Epithelial cell of proximal tubule (primary cell): ENCODE measurements at regions not wholly inside any gene's neighbourhood (a gene's known extent, or its start where the extent isn't known, plus 50 kb on each side); places are given as distances from the start of the nearest gene placed in this dataset.

Source experiments
- DNase-seq: peaks from one replicate; pipeline ENCODE4 v3.0.0-alpha.2; 2011; ENCODE audit warnings: low read depth
- H3K4me3 ChIP-seq: 2 replicates; pipeline ENCODE4 v1.5.1; 2011; ENCODE audit warnings: low read depth, mild to moderate bottlenecking, low read length
- TF ChIP-seq, protein P1 (sequence below): conservative IDR thresholded peaks from 2 replicates; pipeline ENCODE4 v1.5.1; 2012; ENCODE audit warnings: low read depth, mild to moderate bottlenecking, low read length

DNA sequence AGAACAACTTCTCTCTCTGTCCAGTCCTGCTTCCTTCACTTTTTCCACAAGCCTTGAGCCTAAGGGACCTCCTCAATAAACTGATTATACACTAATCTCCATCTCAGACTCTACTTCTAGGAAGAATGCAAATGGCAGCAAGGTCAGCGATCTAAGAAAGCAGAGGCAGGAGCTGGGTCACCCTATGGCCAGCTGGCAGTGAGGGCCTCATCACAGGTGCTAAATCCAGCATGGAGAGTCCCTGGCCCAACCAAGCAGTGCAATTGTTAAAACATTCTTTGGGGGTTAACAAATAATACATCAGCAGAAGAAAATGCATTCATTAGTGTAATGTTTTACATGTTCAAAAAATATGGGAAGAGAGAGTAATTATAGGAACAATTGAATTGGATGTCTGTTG lies 416.0 kb downstream of the SIPA1L2 start:
- no peak overlapping the region for H3K4me3 ChIP-seq
- no peak for DNase-seq
- TF ChIP-seq, protein P1, sequence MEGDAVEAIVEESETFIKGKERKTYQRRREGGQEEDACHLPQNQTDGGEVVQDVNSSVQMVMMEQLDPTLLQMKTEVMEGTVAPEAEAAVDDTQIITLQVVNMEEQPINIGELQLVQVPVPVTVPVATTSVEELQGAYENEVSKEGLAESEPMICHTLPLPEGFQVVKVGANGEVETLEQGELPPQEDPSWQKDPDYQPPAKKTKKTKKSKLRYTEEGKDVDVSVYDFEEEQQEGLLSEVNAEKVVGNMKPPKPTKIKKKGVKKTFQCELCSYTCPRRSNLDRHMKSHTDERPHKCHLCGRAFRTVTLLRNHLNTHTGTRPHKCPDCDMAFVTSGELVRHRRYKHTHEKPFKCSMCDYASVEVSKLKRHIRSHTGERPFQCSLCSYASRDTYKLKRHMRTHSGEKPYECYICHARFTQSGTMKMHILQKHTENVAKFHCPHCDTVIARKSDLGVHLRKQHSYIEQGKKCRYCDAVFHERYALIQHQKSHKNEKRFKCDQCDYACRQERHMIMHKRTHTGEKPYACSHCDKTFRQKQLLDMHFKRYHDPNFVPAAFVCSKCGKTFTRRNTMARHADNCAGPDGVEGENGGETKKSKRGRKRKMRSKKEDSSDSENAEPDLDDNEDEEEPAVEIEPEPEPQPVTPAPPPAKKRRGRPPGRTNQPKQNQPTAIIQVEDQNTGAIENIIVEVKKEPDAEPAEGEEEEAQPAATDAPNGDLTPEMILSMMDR: no peak

DNA sequence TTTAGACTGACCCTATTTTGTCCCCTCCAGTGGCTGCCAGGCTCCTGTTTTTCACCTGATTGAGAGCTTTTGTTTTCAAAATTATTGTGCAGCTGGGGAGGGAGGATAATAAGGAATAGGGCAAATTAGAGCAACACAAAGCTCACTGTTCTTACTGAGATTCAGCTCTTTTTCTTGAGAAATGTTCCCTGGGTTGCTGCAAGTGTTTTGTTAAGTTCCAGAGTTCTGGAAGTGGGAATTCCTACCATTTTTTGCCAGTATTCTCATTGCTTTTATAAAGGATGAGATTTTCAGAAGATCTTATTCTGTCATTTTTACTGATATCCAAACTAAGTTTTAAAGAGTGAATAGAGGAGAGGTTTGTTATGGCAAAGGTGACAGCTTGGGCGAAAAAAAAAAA lies 417.7 kb downstream of the SIPA1L2 start:
- DNase-seq: no peak
- H3K4me3 ChIP-seq: no peak overlapping the region
- TF ChIP-seq, protein P1: no peak

DNA sequence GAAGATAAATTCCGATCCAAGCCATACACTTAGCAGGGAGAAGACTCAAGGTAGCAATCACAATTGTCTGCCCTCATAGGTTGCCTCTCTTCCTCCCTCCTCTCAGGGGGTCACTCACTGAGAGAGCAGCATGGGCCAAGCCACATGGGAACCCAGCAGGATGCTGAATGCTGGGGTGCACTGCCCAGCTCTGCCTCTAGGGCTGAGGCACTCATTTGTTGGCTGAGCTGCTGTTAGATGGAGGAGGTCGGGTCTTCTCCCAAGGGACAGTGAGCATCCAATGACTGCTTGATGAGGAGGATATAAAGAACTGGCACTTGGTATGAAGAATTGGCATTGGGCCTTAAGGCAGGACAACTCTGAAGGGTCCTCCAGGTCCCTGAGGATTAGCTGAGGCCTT lies 418.8 kb downstream of the SIPA1L2 start:
- no peak for DNase-seq
- TF ChIP-seq, protein P1: peak; percentile 53
- no peak overlapping the region for H3K4me3 ChIP-seq

GRCh38 chr1:232209357-232209756 lies 420.6 kb downstream of the SIPA1L2 start:
- TF ChIP-seq, protein P1: no peak

GRCh38 chr1:232207073-232207866 lies 422.7 kb downstream of the SIPA1L2 start:
- TF ChIP-seq, protein P1: no peak
- no peak for DNase-seq
- no peak overlapping the region for H3K4me3 ChIP-seq

More at GRCh38 chr1:232209357-232209756, 420.6 kb downstream of the SIPA1L2 start:
- no peak overlapping the region for H3K4me3 ChIP-seq
- DNase-seq: no peak

- TF ChIP-seq, protein P1: no peak
- no peak overlapping the region for H3K4me3 ChIP-seq
- DNase-seq: no peak
These were observed 425.7 kb downstream of the SIPA1L2 start for GRCh38 chr1:232204269-232204668.

GRCh38 chr1:232201024-232201423 lies 428.9 kb downstream of the SIPA1L2 start:
- DNase-seq: no peak
- TF ChIP-seq, protein P1: no peak
- no peak overlapping the region for H3K4me3 ChIP-seq
